GM21367 (cell line): ENCODE measurements at regions not wholly inside any gene's neighbourhood (a gene's known extent, or its start where the extent isn't known, plus 50 kb on each side); places are given as distances from the start of the nearest gene placed in this dataset.
"Not testable (repeated sequence)": the region's sequence is repeated elsewhere in the genome, so short reads cannot be mapped to it uniquely, and the experiment has no call there.

Experiments
- ATAC-seq: cut with Tn5 transposase; IDR thresholded peaks from one replicate; pipeline ENCODE4 v1.9.1; 2021; ENCODE audit not compliant: unreplicated experiment

GRCh38 chr6:14547284-14547998 lies 429.9 kb downstream of the CD83 start:
- no peak for ATAC-seq

- ATAC-seq = no peak
Observed at GRCh38 chr6:14549304-14549770, 431.8 kb downstream of the CD83 start.

GRCh38 chr6:14549871-14550270 lies 432.3 kb downstream of the CD83 start:
- ATAC-seq = no peak

- no peak for ATAC-seq
Observed at GRCh38 chr6:14550410-14550809, 432.8 kb downstream of the CD83 start.

- ATAC-seq = no peak
Observed at GRCh38 chr6:14550822-14551221, 433.2 kb downstream of the CD83 start.

GRCh38 chr6:14551601-14552000 lies 434.0 kb downstream of the CD83 start:
- not testable (repeated sequence) for ATAC-seq

- no peak for ATAC-seq
Observed at GRCh38 chr6:14552891-14553290, 435.3 kb downstream of the CD83 start.

GRCh38 chr6:14553515-14553914 lies 435.9 kb downstream of the CD83 start:
- ATAC-seq = no peak

- no peak for ATAC-seq
Observed at GRCh38 chr6:14555804-14556203, 438.2 kb downstream of the CD83 start.

- no peak for ATAC-seq
Observed at GRCh38 chr6:14559746-14560536, 442.4 kb downstream of the CD83 start.

- ATAC-seq = not testable (repeated sequence)
Observed at GRCh38 chr6:14561563-14561962, 444.0 kb downstream of the CD83 start.

GRCh38 chr6:14567842-14568241 lies 450.3 kb downstream of the CD83 start:
- no peak for ATAC-seq

GRCh38 chr6:14569394-14569793 lies 451.8 kb downstream of the CD83 start:
- ATAC-seq = no peak

GRCh38 chr6:14569874-14570273 lies 452.3 kb downstream of the CD83 start:
- not testable (repeated sequence) for ATAC-seq

GRCh38 chr6:14571001-14571400 lies 453.4 kb downstream of the CD83 start:
- ATAC-seq = no peak

- no peak for ATAC-seq
Observed at GRCh38 chr6:14571746-14572145, 454.2 kb downstream of the CD83 start.

- no peak for ATAC-seq
Observed at GRCh38 chr6:14573267-14573666, 455.7 kb downstream of the CD83 start.

- ATAC-seq = no peak
Observed at GRCh38 chr6:14573703-14574290, 456.2 kb downstream of the CD83 start.

- no peak for ATAC-seq
Observed at GRCh38 chr6:14575961-14576360, 458.4 kb downstream of the CD83 start.

GRCh38 chr6:14578994-14579393 lies 461.4 kb downstream of the CD83 start:
- ATAC-seq = no peak

GRCh38 chr6:14582749-14583148 lies 465.2 kb downstream of the CD83 start:
- no peak for ATAC-seq

GRCh38 chr6:14583826-14584225 lies 466.3 kb downstream of the CD83 start:
- no peak for ATAC-seq
